Lower lobe of right lung (tissue), 2 donors: ENCODE measurements at regions not wholly inside any gene's neighbourhood (a gene's known extent, or its start where the extent isn't known, plus 50 kb on each side); places are given as distances from the start of the nearest gene placed in this dataset.
"Not testable (repeated sequence)": the region's sequence is repeated elsewhere in the genome, so short reads cannot be mapped to it uniquely, and the experiment has no call there.

Source experiments
- ATAC-seq, 2 donors: fragments of 200-7000 bp; cut with Tn5 transposase; one replicate each; pipeline ENCODE4 v1.9.1; 2020 to 2022; ENCODE audit warnings: mild to moderate bottlenecking in 2 of 2, moderate library complexity in 2 of 2
- DNase-seq: peaks from one replicate; pipeline ENCODE4 v3.0.0-alpha.2; 2020
- H3K27ac ChIP-seq: fragments of 200-600 bp; one replicate; pipeline ENCODE4 v1.8.0; 2022
- H3K27me3 ChIP-seq: fragments of 200-600 bp; one replicate; pipeline ENCODE4 v1.8.0; 2022; ENCODE audit warnings: low read depth
- H3K36me3 ChIP-seq: fragments of 200-600 bp; one replicate; pipeline ENCODE4 v1.8.0; 2022; ENCODE audit warnings: mild to moderate bottlenecking
- H3K4me1 ChIP-seq: fragments of 200-600 bp; one replicate; pipeline ENCODE4 v1.8.0; 2022
- H3K4me3 ChIP-seq: fragments of 200-600 bp; one replicate; pipeline ENCODE4 v1.8.0; 2022; ENCODE audit warnings: mild to moderate bottlenecking
- H3K9me3 ChIP-seq: fragments of 200-600 bp; one replicate; pipeline ENCODE4 v1.8.0; 2022
- intact Hi-C: fragments of 100-400 bp; cut with DNase I; formaldehyde crosslinking; loops from one replicate; pipeline ENCODE4 v1.11.0; 2022
- TF ChIP-seq, protein P1 (sequence below): fragments of 200-600 bp; IDR thresholded peaks from one replicate; pipeline ENCODE4 v1.8.0; 2022; ENCODE audit warnings: antibody characterized with exemption, mild to moderate bottlenecking
- donor health status: DM: no; HTN: yes; CAD: no; lungs with severe emphysema.

GRCh38 chr13:100951016-100951415, 276.4 kb upstream of the TMTC4 start:
- intact Hi-C loops, result no loop called here
- no peak overlapping the region for H3K27ac ChIP-seq
- no peaks in the 10 kb centered on the region for H3K36me3 ChIP-seq
- no peaks in the 10 kb centered on the region for H3K4me1 ChIP-seq
- ATAC-seq, result no peak
- H3K9me3 ChIP-seq, result no peaks in the 10 kb centered on the region
- no peak overlapping the region for H3K4me3 ChIP-seq
- DNase-seq, result no peak
- TF ChIP-seq, protein P1, sequence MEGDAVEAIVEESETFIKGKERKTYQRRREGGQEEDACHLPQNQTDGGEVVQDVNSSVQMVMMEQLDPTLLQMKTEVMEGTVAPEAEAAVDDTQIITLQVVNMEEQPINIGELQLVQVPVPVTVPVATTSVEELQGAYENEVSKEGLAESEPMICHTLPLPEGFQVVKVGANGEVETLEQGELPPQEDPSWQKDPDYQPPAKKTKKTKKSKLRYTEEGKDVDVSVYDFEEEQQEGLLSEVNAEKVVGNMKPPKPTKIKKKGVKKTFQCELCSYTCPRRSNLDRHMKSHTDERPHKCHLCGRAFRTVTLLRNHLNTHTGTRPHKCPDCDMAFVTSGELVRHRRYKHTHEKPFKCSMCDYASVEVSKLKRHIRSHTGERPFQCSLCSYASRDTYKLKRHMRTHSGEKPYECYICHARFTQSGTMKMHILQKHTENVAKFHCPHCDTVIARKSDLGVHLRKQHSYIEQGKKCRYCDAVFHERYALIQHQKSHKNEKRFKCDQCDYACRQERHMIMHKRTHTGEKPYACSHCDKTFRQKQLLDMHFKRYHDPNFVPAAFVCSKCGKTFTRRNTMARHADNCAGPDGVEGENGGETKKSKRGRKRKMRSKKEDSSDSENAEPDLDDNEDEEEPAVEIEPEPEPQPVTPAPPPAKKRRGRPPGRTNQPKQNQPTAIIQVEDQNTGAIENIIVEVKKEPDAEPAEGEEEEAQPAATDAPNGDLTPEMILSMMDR, result no peak
- no peaks in the 10 kb centered on the region for H3K27me3 ChIP-seq

DNA sequence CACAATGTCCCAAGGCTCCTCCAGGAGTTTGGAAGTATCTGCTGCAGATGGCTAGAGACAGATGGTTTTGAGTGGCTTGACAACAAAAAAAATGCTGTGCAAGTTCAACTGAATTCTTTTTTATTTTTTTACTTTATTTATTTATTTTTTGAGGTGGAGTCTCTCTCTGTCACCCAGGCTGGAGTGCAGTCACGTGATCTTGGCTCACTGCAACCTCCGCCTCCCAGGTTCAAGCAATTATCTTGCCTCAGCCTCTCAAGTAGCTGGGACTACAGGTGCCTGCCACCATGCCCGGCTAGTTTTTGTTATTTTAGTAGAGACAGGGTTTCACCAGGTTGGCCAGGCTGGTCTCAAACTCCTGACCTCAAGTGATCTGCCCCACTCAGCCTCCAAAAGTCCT, 274.3 kb upstream of the TMTC4 start:
- intact Hi-C loops, ATAC-seq, H3K36me3 ChIP-seq: not testable (repeated sequence)

GRCh38 chr13:100946588-100946987, 272.0 kb upstream of the TMTC4 start:
- no peaks in the 10 kb centered on the region for H3K9me3 ChIP-seq
- DNase-seq (no peak), ATAC-seq (no peak)
- TF ChIP-seq, protein P1, result no peak
- no peaks in the 10 kb centered on the region for H3K4me1 ChIP-seq
- intact Hi-C loops, result no loop called here
- H3K27ac ChIP-seq, result no peak overlapping the region
- H3K36me3 ChIP-seq, result no peaks in the 10 kb centered on the region
- no peak overlapping the region for H3K4me3 ChIP-seq
- no peaks in the 10 kb centered on the region for H3K27me3 ChIP-seq

More for the DNA sequence above, 274.3 kb upstream of the TMTC4 start:
- H3K9me3 ChIP-seq, DNase-seq, H3K4me3 ChIP-seq, H3K27ac ChIP-seq, H3K27me3 ChIP-seq, H3K4me1 ChIP-seq: not testable (repeated sequence)

DNA sequence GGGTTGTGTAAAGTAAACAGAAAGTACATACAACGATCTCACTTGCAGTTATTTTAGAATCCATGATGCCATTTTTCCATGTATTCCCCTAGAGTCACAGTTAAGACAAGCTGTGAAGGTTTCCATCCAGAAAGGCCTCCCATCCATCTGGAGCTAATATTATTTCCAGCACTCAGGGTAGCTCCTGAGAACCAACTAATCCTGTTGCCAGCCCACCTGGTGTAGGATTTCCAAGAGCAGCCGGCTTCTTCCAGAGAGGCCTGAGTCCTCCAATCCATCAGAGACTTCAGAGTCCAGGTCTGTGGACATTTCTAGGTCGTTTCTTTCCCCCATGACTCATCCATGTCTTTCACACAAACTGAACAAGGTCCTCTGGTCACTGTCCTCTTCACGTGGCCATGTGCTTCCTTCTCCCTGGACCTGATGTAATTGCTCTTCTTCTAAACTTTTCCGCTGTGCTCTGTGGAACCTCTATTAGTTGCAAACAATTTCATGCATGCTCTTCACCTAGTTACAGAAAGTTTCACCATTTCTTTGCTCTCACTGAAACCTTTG, 270.3 kb upstream of the TMTC4 start:
- DNase-seq, result no peak
- H3K4me1 ChIP-seq, result no peaks in the 10 kb centered on the region
- H3K36me3 ChIP-seq, result no peaks in the 10 kb centered on the region
- TF ChIP-seq, protein P1, result no peak
- no peaks in the 10 kb centered on the region for H3K27me3 ChIP-seq
- intact Hi-C loops, result no loop called here
- ATAC-seq, result no peak
- H3K4me3 ChIP-seq, result no peak overlapping the region
- no peaks in the 10 kb centered on the region for H3K9me3 ChIP-seq
- H3K27ac ChIP-seq, result no peak overlapping the region

DNA sequence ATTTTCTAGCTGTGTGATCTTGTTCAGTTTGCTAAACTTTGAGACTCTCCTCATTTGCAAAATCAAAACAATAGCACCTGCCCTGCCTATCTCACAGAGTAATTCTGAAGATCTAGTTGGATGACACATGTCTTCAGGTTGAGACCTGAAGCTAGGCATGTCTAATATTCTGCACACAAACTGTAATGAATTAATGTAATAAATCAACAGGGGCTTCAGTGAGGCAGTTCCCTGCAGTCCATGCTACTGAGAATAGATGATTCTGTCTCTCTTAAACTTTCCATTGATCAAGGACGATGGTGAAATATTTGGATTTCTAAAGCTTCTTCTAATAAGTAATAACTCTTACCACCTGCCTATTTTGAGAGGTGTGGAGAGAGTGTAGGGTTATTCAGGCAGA, 268.1 kb upstream of the TMTC4 start:
- H3K4me3 ChIP-seq, result no peak overlapping the region
- H3K27me3 ChIP-seq, result no peaks in the 10 kb centered on the region
- no peaks in the 10 kb centered on the region for H3K9me3 ChIP-seq
- ATAC-seq (no peak), DNase-seq (no peak)
- no peak overlapping the region for H3K27ac ChIP-seq
- H3K4me1 ChIP-seq, result no peaks in the 10 kb centered on the region
- TF ChIP-seq, protein P1, result no peak
- intact Hi-C loops, result no loop called here
- no peaks in the 10 kb centered on the region for H3K36me3 ChIP-seq

- ATAC-seq, result no peak
- no peaks in the 10 kb centered on the region for H3K27me3 ChIP-seq
- H3K4me1 ChIP-seq, result no peaks in the 10 kb centered on the region
- no peak overlapping the region for H3K27ac ChIP-seq
- no peak overlapping the region for H3K4me3 ChIP-seq
- no peaks in the 10 kb centered on the region for H3K9me3 ChIP-seq
- DNase-seq, result no peak
- intact Hi-C loops, result no loop called here
- H3K36me3 ChIP-seq, result no peaks in the 10 kb centered on the region
- TF ChIP-seq, protein P1, result no peak
Measured at GRCh38 chr13:100941377-100942368, 267.1 kb upstream of the TMTC4 start.
